Right atrium auricular region (tissue), 2 donors: ENCODE measurements at regions not wholly inside any gene's neighbourhood (a gene's known extent, or its start where the extent isn't known, plus 50 kb on each side); places are given as distances from the start of the nearest gene placed in this dataset.

Experiments
- DNase-seq: peaks from one replicate; pipeline ENCODE4 v3.0.0-alpha.2; 2019; ENCODE audit warnings: low spot score
- H3K27ac ChIP-seq, 2 donors: fragments of 200-600 bp; sonication (generic); 1 replicate in 1 of 2; 2 replicates in 1 of 2; pipeline ENCODE4 v1.5.1; 2016 to 2019
- H3K27me3 ChIP-seq, 2 donors: fragments of 200-600 bp; sonication (generic); one replicate each; pipeline versions ENCODE4 v1.5.1 to v1.6.0; 2017 to 2019
- H3K36me3 ChIP-seq: fragments of 200-600 bp; sonication (generic); one replicate; pipeline ENCODE4 v1.5.1; 2016
- H3K4me1 ChIP-seq, 2 donors: fragments of 200-600 bp; sonication (generic); one replicate each; pipeline versions ENCODE4 v1.5.1 to v1.6.0; 2017 to 2019
- H3K4me3 ChIP-seq, 2 donors: fragments of 200-600 bp; sonication (generic); 1 replicate in 1 of 2; 2 replicates in 1 of 2; pipeline ENCODE4 v1.5.1; 2017 to 2019; ENCODE audit warnings: mild to moderate bottlenecking in 1 of 2, moderate library complexity in 1 of 2
- H3K9me3 ChIP-seq, 2 donors: fragments of 200-600 bp; sonication (generic); one replicate each; pipeline ENCODE4 v1.5.1; 2019
- CTCF ChIP-seq, 2 donors: fragments of 200-600 bp; sonication (generic); IDR thresholded peaks; one replicate each; pipeline ENCODE4 v1.5.1; 2019; ENCODE audit warnings: antibody characterized with exemption in 2 of 2

GRCh38 chr1:209106237-209106741 lies 477.2 kb upstream of the CAMK1G start:
- TF ChIP-seq CTCF (IDR thresholded peaks at IDR 0.05), result no peak
- H3K4me1 ChIP-seq, result peaks cover 0 to 6% of the 10 kb centered on the region in 2 donors
- H3K27me3 ChIP-seq, result no peaks in the 10 kb centered on the region
- no peak for DNase-seq
- no peaks in the 10 kb centered on the region for H3K9me3 ChIP-seq
- no peak overlapping the region for H3K4me3 ChIP-seq
- H3K36me3 ChIP-seq, result no peaks in the 10 kb centered on the region
- no peak overlapping the region for H3K27ac ChIP-seq

- DNase-seq, result no peak
- Histone ChIP-seq H3K27ac (no peak overlapping the region), H3K9me3 (no peaks in the 10 kb centered on the region), H3K36me3 (no peaks in the 10 kb centered on the region), H3K4me1 (peaks cover 0 to 6% of the 10 kb centered on the region in 2 donors), H3K4me3 (no peak overlapping the region), H3K27me3 (no peaks in the 10 kb centered on the region)
- no peak for TF ChIP-seq CTCF (IDR thresholded peaks at IDR 0.05)
Observed at GRCh38 chr1:209106861-209107260, 476.7 kb upstream of the CAMK1G start.

GRCh38 chr1:209107535-209107934 lies 476.0 kb upstream of the CAMK1G start:
- no peak for DNase-seq
- TF ChIP-seq CTCF (IDR thresholded peaks at IDR 0.05), result no peak
- H3K9me3 ChIP-seq, result no peaks in the 10 kb centered on the region
- H3K27me3 ChIP-seq, result no peaks in the 10 kb centered on the region
- no peaks in the 10 kb centered on the region for H3K36me3 ChIP-seq
- H3K4me1 ChIP-seq, result peaks cover 0 to 6% of the 10 kb centered on the region in 2 donors
- H3K4me3 ChIP-seq, result no peak overlapping the region
- no peak overlapping the region for H3K27ac ChIP-seq

- Histone ChIP-seq H3K9me3 (no peaks in the 10 kb centered on the region), H3K36me3 (no peaks in the 10 kb centered on the region), H3K27ac (no peak overlapping the region), H3K4me1 (peaks cover 0 to 6% of the 10 kb centered on the region in 2 donors), H3K27me3 (no peaks in the 10 kb centered on the region), H3K4me3 (no peak overlapping the region)
- no peak for TF ChIP-seq CTCF (IDR thresholded peaks at IDR 0.05)
- no peak for DNase-seq
Observed at GRCh38 chr1:209109001-209109785, 474.3 kb upstream of the CAMK1G start.

GRCh38 chr1:209113521-209113920 lies 470.0 kb upstream of the CAMK1G start:
- H3K27ac ChIP-seq, result no peak overlapping the region
- H3K4me3 ChIP-seq, result no peak overlapping the region
- H3K27me3 ChIP-seq, result no peaks in the 10 kb centered on the region
- no peaks in the 10 kb centered on the region for H3K36me3 ChIP-seq
- no peak for TF ChIP-seq CTCF (IDR thresholded peaks at IDR 0.05)
- no peaks in the 10 kb centered on the region for H3K4me1 ChIP-seq
- H3K9me3 ChIP-seq, result no peaks in the 10 kb centered on the region
- DNase-seq, result no peak
